Anterior cingulate cortex (tissue), 58 donors: ENCODE measurements at regions not wholly inside any gene's neighbourhood (a gene's known extent, or its start where the extent isn't known, plus 50 kb on each side); places are given as distances from the start of the nearest gene placed in this dataset.
"Not testable (repeated sequence)": the region's sequence is repeated elsewhere in the genome, so short reads cannot be mapped to it uniquely, and the experiment has no call there.

ENCODE experiments used
- DNase-seq, 58 donors: peaks; one replicate each; lab custom pipeline; 2025; lab: John Stamatoyannopoulos, UW

- not testable (repeated sequence) for DNase-seq
Measured at GRCh38 chr17:43345515-43345914, 53.3 kb upstream of the ARL4D start.

DNA sequence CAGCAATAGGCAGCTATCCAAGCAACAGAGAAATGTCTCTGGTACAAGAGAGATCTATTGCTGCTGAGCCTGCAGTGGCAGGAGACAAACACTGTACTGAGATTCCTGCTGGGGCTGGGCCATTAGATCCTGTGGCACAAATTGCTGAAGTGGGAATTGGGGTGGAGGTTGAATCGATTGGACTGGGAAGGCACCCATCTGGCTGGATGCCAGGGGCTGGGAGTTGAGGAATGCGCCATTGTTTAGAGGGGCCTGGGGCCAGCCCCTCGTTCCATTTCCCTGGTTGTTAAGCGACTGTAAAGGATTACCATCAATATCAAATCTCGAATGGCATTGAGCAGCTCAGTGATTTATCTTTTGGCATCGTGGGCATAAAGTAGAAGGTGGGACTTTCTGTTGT lies 54.1 kb upstream of the ARL4D start:
- peak in 1 of 58 donors; percentile 7 for DNase-seq

DNA sequence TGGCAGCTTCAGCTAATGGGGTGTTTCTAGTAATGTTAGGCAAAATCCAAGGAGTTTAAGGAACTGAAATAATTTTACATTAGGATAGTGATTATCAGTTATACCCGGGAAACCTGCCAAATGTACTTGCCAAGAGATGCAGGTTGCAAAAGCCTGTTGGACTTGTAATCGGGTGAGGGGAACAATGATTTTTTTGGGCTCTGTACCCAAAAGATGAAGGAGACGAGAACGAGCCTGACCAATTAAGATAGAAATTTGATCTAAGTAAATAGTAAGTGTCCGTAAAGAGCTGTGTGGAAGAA lies 56.3 kb upstream of the ARL4D start:
- DNase-seq: no peak

DNA sequence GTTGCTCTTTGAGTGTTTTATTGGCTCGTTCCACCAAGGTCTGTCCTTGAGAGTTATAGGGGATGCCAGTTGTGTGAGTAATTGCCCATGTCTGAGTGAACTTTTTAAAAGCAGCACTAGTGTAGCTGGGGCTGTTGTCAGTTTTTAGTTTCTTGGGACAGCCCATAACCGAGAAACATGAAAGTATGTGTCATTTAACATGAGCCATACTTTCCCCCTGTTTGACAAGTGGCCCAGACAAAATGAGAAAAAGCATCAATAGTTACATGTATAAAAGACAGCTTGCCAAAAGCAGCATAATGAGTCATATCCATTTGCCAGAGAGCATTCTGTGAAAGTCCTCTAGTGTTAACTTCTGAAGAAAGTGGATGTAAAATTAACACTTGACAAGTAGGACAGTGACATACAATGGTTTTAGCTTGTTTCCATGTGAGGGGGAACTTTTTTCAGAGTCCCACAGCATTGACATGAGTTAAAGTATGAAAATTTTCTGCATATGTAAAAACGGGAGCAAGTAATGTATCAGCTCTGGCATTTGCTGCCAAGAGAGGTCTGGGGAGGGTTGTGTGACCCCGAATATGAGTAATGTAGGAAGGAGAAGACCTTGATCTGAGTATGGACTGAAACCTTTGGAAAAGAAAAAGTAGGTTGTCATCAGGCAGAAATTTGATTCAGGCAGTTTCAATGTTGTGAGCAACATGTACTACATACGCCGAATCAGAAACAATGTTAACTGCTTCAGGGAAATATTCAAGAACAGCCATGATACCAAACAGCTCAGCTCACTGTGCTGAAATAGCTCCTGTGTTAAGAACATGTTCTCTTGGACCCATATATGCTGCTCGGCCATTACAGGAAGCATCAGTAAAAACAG lies 56.8 kb upstream of the ARL4D start:
- no peak for DNase-seq

- DNase-seq: peak in 56 of 58 donors; percentile 2 to 89 (median 66)
Measured at GRCh38 chr17:43338886-43339516, 59.8 kb upstream of the ARL4D start.

DNA sequence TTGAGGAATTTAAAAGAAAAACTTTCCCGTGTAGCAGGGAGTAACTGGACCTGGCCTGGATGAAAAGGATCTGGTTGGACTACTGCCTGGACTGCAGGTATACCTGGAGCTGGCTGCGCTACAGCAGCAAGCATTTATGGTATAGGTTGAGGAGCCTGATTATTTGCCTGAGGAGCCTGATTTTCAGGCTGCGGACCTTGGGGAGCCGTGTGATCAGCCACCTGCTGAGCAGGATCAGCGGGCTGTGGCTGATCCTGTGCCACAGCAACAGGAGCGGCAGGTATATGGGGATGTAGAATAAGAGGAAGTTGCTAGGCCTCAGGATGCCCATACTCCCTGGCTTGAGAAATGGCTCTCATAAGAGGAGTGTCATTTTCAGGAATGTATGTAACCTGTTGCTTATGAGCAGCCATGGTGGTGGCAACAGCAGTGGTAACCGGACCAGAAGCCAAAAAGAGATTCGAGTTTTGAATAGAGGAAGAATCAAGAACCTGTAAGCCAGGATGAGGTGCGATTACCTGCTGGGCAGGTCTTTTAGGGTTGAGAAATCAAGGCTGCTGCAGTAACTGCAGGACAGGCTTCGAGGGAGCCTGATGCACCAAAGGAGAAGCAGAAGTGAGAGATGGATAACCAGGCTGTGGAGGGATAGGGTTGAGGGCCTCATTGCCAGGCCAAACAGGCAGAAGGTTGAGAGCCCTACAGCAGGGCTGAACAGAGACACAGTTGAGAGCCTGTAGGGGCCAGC lies 60.9 kb upstream of the ARL4D start:
- DNase-seq: no peak

- DNase-seq: no peak
Measured at GRCh38 chr17:43334738-43335402, 63.9 kb upstream of the ARL4D start.

- DNase-seq: no peak
Measured at GRCh38 chr17:43333433-43333943, 65.3 kb upstream of the ARL4D start.

GRCh38 chr17:43332230-43332629 lies 66.6 kb upstream of the ARL4D start:
- DNase-seq: no peak

GRCh38 chr17:43330876-43331639 lies 67.7 kb upstream of the ARL4D start:
- DNase-seq: no peak

- no peak for DNase-seq
Measured at GRCh38 chr17:43329183-43329582, 69.6 kb upstream of the ARL4D start.

- no peak for DNase-seq
Measured at GRCh38 chr17:43328650-43329049, 70.1 kb upstream of the ARL4D start.

GRCh38 chr17:43327834-43328420 lies 70.9 kb upstream of the ARL4D start:
- no peak for DNase-seq

- DNase-seq: no peak
Measured at GRCh38 chr17:43327421-43327820, 71.4 kb upstream of the ARL4D start.

DNA sequence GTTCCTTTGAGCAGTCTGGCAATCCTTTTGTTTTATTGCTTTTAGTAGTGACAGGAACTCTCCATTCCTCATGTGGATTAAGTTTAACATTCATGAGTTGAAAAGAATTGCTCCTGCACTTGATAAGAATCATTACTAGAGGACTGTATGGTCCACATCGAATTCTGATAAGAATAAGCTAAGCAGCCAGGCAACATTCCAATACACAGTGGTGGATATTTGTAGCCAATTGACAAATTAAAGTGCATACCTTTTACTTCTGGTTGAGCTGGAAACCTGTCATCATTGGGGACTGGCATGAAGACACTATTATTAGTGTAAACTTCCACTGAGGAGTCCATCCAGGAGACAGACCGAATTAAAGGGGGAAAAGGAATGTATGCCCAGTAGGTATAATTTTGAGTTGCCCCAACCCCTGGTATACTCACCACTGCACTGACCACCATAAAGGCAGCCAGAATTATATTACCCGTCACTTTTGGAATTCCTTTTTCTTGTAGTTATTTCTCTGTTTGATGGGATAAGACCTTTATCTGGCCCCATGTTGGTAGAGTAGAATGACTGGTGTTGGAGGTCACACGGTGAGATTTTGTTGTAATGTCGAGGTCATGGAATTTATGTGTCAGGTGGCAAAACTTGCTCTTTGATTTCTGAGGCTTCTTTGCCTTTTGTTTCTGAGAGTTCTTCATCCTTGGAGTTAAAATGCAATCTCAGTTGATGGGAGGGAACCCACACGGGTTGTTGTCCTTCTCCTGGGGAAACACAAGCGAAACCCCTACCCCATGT lies 72.1 kb upstream of the ARL4D start:
- no peak for DNase-seq

GRCh38 chr17:43324205-43324893 lies 74.4 kb upstream of the ARL4D start:
- peak in 3 of 58 donors; percentile 1 to 4 (median 2) for DNase-seq

DNA sequence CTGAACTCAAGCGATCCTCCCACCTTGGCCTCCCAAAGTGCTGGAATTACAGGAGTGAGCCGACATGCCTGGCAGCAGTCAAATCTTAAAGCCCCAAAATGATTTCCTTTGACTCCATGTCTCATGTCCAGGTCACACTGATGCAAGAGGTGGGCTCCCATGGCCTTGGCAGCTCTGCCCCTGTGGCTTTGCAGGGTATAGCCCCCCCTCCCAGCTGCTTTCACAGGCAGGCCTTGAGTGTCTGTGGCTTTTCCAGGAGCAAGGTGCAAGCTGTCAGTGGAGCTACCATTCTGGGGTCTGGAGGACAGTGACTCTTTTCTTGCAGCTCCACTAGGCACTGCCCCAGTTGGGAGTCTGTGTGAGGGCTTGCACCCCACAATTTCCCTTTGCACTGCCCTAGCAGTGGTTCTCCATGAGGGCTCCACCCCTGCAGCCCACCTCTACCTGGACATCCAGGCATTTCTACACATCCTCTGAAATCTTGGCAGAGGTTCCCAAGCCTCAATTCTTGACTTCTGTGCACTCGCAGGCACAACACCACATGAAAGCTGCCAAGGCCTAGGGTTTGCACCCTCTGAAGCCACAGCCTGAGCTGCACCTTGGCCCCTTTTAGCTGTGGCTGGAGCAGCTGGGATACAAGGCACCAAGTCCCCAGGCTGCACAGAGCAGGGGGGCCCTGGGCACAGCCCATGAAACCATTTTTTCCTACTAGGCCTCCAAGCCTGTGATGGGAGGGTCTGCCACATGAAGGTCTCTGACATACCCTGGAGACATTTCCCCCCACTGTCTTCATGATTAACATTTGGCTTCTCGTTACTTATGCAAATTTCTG lies 79.3 kb upstream of the ARL4D start:
- no peak for DNase-seq
